Endothelial cell of umbilical vein (primary cell): ENCODE measurements at regions not wholly inside any gene's neighbourhood (a gene's known extent, or its start where the extent isn't known, plus 50 kb on each side); places are given as distances from the start of the nearest gene placed in this dataset.

Experiments
- BruUV-seq: library from RNA; stranded (reverse); fragments of 400-500 nt; replicated peaks from 2 replicates; lab custom pipeline; 2021; lab: Mats Ljungman, UMichigan
- CTCF ChIA-PET: fragments of 300-600, 350-600 bp; sonication (Branson Sonifier 250); formaldehyde crosslinking; loops from one replicate; lab custom pipeline; 2021; ENCODE audit warnings: antibody characterized with exemption, inconsistent platforms; lab: Charles Lee
- POLR2A ChIA-PET: fragments of 300-600, 350-600 bp; sonication (Branson Sonifier 250); formaldehyde crosslinking; loops from one replicate; lab custom pipeline; 2021; ENCODE audit warnings: antibody characterized with exemption, inconsistent platforms; lab: Charles Lee
- DNase-seq: peaks from one replicate; pipeline ENCODE4 v3.0.0-alpha.2; 2011; ENCODE audit warnings: low read depth, low spot score
- FAIRE-seq: peaks from 2 replicates; lab custom pipeline; 2011; peaks lifted over from hg19 to GRCh38; lab: Jason Lieb, UNC
- H2AFZ ChIP-seq: 2 replicates; pipeline ENCODE4 v1.6.0; 2012; ENCODE audit warnings: low read depth, low read length, control low read depth, inconsistent platforms
- H3K27ac ChIP-seq: 2 replicates; pipeline ENCODE4 v1.5.1; 2011; ENCODE audit warnings: low read depth, mild to moderate bottlenecking, control low read depth, low read length, moderate library complexity; ENCODE audit not compliant: insufficient read depth
- H3K27me3 ChIP-seq, 2 experiments: 2 replicates each; pipeline versions ENCODE4 v1.6.0 to v1.6.1; 2011; ENCODE audit warnings: low read length in 2 of 2, mixed read lengths in 1 of 2; ENCODE audit not compliant: control insufficient read depth in 2 of 2, insufficient read depth in 2 of 2
- H3K36me3 ChIP-seq, 2 experiments: 2 replicates in 1 of 2; 3 replicates in 1 of 2; pipeline ENCODE4 v1.5.1; 2011; ENCODE audit warnings: low read length in 2 of 2, mild to moderate bottlenecking in 1 of 2, moderate library complexity in 1 of 2; ENCODE audit not compliant: control insufficient read depth in 2 of 2, insufficient read depth in 2 of 2; ENCODE audit errors: extremely low read depth in 1 of 2
- H3K4me1 ChIP-seq: 3 replicates; pipeline ENCODE4 v1.5.1; 2011; ENCODE audit warnings: mild to moderate bottlenecking, low read length; ENCODE audit not compliant: control insufficient read depth, insufficient read depth; ENCODE audit errors: extremely low read depth
- H3K4me2 ChIP-seq: 2 replicates; pipeline ENCODE4 v1.6.1; 2011; ENCODE audit warnings: low read length, control low read depth, mixed read lengths; ENCODE audit not compliant: insufficient read depth
- H3K4me3 ChIP-seq, 3 experiments: fragments of 200-600 bp in 1 of 3; sonication (generic), shearing (Covaris generic) in 1 of 3; replicated peaks in 1 of 3; 2 replicates each; pipeline ENCODE4 v1.5.1; 2011 to 2016; ENCODE audit warnings: control low read depth in 3 of 3, low read length in 3 of 3, mild to moderate bottlenecking in 2 of 3, inconsistent platforms in 1 of 3, low read depth in 1 of 3, moderate library complexity in 1 of 3; ENCODE audit not compliant: insufficient read depth in 1 of 3
- H3K79me2 ChIP-seq: 2 replicates; pipeline ENCODE4 v1.6.0; 2012; ENCODE audit warnings: low read length, inconsistent platforms; ENCODE audit not compliant: control insufficient read depth, insufficient read depth
- H3K9ac ChIP-seq: replicated peaks from 2 replicates; pipeline ENCODE3; 2011; ENCODE audit warnings: low read length, control low read depth; ENCODE audit not compliant: insufficient read depth; ENCODE audit errors: extremely low read depth
- H3K9me1 ChIP-seq: replicated peaks from 3 replicates; pipeline ENCODE4 v1.6.0; 2011; ENCODE audit warnings: mild to moderate bottlenecking, low read length; ENCODE audit not compliant: control insufficient read depth, insufficient read depth; ENCODE audit errors: extremely low read depth
- H3K9me3 ChIP-seq: replicated peaks from 2 replicates; pipeline ENCODE4 v1.5.1; 2012; ENCODE audit warnings: low read length, inconsistent platforms; ENCODE audit not compliant: control insufficient read depth, insufficient read depth
- H4K20me1 ChIP-seq: replicated peaks from 2 replicates; pipeline ENCODE3; 2011; ENCODE audit warnings: mild to moderate bottlenecking, low read length; ENCODE audit not compliant: control insufficient read depth, insufficient read depth; ENCODE audit errors: extremely low read depth
- EZH2 ChIP-seq: IDR thresholded peaks from 2 replicates; pipeline ENCODE4 v1.6.1; 2012; ENCODE audit warnings: borderline replicate concordance, low read depth, mild to moderate bottlenecking, moderate library complexity, low read length, inconsistent platforms; ENCODE audit not compliant: severe bottlenecking
- FOS ChIP-seq: IDR thresholded peaks from 2 replicates; pipeline ENCODE4 v1.6.1; 2011; ENCODE audit warnings: mild to moderate bottlenecking, low read length, moderate library complexity, borderline replicate concordance; ENCODE audit not compliant: insufficient read depth
- GATA2 ChIP-seq: IDR thresholded peaks from 2 replicates; pipeline ENCODE4 v1.7.0; 2011; ENCODE audit warnings: low read depth, mild to moderate bottlenecking, moderate library complexity, mixed read lengths, low read length; ENCODE audit not compliant: insufficient read length, insufficient read depth
- JUN ChIP-seq: IDR thresholded peaks from 2 replicates; pipeline ENCODE4 v1.6.1; 2011; ENCODE audit warnings: borderline replicate concordance, low read depth; ENCODE audit not compliant: insufficient read length, insufficient read depth
- MYC ChIP-seq: IDR thresholded peaks from one replicate; pipeline ENCODE4 v1.6.1; 2011; ENCODE audit warnings: mild to moderate bottlenecking, low read depth, low read length
- POLR2A ChIP-seq: IDR thresholded peaks from 2 replicates; pipeline ENCODE4 v1.6.1; 2012; ENCODE audit warnings: low read depth, mild to moderate bottlenecking, control low read depth, low read length
- POLR2AphosphoS5 ChIP-seq: IDR thresholded peaks from 2 replicates; pipeline ENCODE4 v1.6.1; 2012; ENCODE audit warnings: low read depth, mild to moderate bottlenecking, control low read depth, low read length, moderate library complexity; ENCODE audit not compliant: insufficient read depth
- dilution Hi-C: fragments of 300-500 bp; cut with MboI; formaldehyde crosslinking; loops from one replicate; pipeline ENCODE4 v1.15.0; 2019; ENCODE audit warnings: low sequenced_read_pairs; ENCODE audit not compliant: extremely low pct_ligation_motif_present
- intact Hi-C: fragments of 100-400 bp; cut with micrococcal nuclease; formaldehyde crosslinking; loops from one replicate; pipeline ENCODE4 v1.10.0; 2022
- TF ChIP-seq, protein P1 (sequence below), 2 donors: IDR thresholded peaks; 1 replicate in 1 of 2; 2 replicates in 1 of 2; pipeline ENCODE4 v1.5.1; 2011; ENCODE audit warnings: low read length in 2 of 2, mild to moderate bottlenecking in 2 of 2, moderate library complexity in 2 of 2, control low read depth in 1 of 2, inconsistent platforms in 1 of 2, low read depth in 1 of 2; ENCODE audit not compliant: insufficient read depth in 1 of 2; ENCODE audit errors: extremely low read depth in 1 of 2
- TF ChIP-seq, protein P2 (sequence below): IDR thresholded peaks from 2 replicates; pipeline ENCODE4 v1.6.1; 2011; ENCODE audit not compliant: insufficient read depth, insufficient read length

DNA sequence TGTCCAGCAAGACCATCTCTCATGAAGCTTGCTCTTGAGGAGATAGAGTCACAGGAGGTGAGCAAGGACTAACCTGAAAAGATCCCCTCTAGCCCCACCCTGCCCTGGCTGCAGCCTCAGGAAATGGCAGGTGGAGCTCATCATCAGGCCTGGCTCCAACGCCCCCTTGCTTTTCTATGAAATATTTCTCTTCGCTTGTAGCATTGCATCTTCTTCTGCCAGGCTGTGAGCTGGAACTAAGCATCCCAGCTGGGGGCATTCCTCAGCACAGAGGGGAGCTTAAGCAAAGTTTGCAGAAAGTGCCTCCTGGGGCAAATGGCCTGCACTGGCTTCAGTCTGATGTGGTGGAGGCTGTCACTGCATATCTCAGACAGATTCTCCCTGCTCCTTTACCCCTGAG is 90.1 kb upstream of the LGALSL start:
- intact Hi-C loops, result no loop called here
- Histone ChIP-seq H3K79me2 (no peaks in the 10 kb centered on the region), H3K4me3 (no peak overlapping the region), H3K9ac (no peak overlapping the region), H3K27ac (no peak overlapping the region), H3K4me2 (no peak overlapping the region), H3K4me1 (peaks cover 3% of the 10 kb centered on the region), H3K9me1 (no peaks in the 10 kb centered on the region), H2AFZ (no peak overlapping the region), H3K36me3 (no peaks in the 10 kb centered on the region), H3K27me3 (peaks cover 10 to 14% of the 10 kb centered on the region in 2 experiments), H4K20me1 (no peaks in the 10 kb centered on the region), H3K9me3 (no peaks in the 10 kb centered on the region)
- FAIRE-seq (no peak), DNase-seq (no peak)
- no TSS peak for BruUV-seq
- ChIA-PET POLR2A (no interaction called here), CTCF (interaction anchor here (0.5 to 1.7 kb wide), 3 partner anchors 10 to 785 kb away, joined by 3 to 4 read pairs (median 3); no protein-coding TSS in a partner anchor)
- TF ChIP-seq FOS (no peak), MYC (no peak), POLR2AphosphoS5 (no peak), JUN (no peak), EZH2 (no peak), POLR2A (no peak), GATA2 (no peak)
- TF ChIP-seq, protein P1, sequence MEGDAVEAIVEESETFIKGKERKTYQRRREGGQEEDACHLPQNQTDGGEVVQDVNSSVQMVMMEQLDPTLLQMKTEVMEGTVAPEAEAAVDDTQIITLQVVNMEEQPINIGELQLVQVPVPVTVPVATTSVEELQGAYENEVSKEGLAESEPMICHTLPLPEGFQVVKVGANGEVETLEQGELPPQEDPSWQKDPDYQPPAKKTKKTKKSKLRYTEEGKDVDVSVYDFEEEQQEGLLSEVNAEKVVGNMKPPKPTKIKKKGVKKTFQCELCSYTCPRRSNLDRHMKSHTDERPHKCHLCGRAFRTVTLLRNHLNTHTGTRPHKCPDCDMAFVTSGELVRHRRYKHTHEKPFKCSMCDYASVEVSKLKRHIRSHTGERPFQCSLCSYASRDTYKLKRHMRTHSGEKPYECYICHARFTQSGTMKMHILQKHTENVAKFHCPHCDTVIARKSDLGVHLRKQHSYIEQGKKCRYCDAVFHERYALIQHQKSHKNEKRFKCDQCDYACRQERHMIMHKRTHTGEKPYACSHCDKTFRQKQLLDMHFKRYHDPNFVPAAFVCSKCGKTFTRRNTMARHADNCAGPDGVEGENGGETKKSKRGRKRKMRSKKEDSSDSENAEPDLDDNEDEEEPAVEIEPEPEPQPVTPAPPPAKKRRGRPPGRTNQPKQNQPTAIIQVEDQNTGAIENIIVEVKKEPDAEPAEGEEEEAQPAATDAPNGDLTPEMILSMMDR (IDR thresholded peaks at IDR 0.05; ENCODE audit: extremely low read depth in 1 of 2, insufficient read depth in 1 of 2, low read depth in 1 of 2, low read length in 2 of 2), result no peak
- TF ChIP-seq, protein P2, sequence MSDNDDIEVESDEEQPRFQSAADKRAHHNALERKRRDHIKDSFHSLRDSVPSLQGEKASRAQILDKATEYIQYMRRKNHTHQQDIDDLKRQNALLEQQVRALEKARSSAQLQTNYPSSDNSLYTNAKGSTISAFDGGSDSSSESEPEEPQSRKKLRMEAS, result no peak
- dilution Hi-C loops, result no loop called here
